MM.1S (cell line): ENCODE measurements at regions not wholly inside any gene's neighbourhood (a gene's known extent, or its start where the extent isn't known, plus 50 kb on each side); places are given as distances from the start of the nearest gene placed in this dataset.

ENCODE experiments used
- CTCF ChIP-seq: fragments of 300-600 bp; sonication (generic); IDR thresholded peaks from 2 replicates; pipeline ENCODE4 v1.5.1; 2016; ENCODE audit warnings: antibody characterized with exemption, low read length, mixed read lengths
- EZH2 ChIP-seq: fragments of 300-600 bp; sonication (generic); optimal IDR thresholded peaks from 2 replicates; pipeline ENCODE3; 2017; ENCODE audit warnings: low read depth, mild to moderate bottlenecking, antibody characterized with exemption, low read length, mixed read lengths
- EZH2phosphoT487 ChIP-seq: fragments of 300-600 bp; sonication (generic); IDR thresholded peaks from 2 replicates; pipeline ENCODE4 v1.6.1; 2018; ENCODE audit warnings: antibody characterized with exemption, low read length

GRCh38 chr7:46229409-46229808 is 308.3 kb upstream of the IGFBP3 start:
- TF ChIP-seq CTCF (no peak), EZH2 (no peak), EZH2phosphoT487 (no peak)
